SK-N-SH treated with all-trans-retinoic acid at 6 μM for 48 hours (cell line): ENCODE measurements at regions not wholly inside any gene's neighbourhood (a gene's known extent, or its start where the extent isn't known, plus 50 kb on each side); places are given as distances from the start of the nearest gene placed in this dataset.

ENCODE experiments used
- CSRNP3 ChIP-seq: fragments of 250-450 bp; sonication (Bioruptor Pico); IDR thresholded peaks from 2 replicates; pipeline ENCODE4 v1.5.1; 2021; ENCODE audit warnings: mild to moderate bottlenecking, moderate library complexity
- ISL1 ChIP-seq: fragments of 250-450 bp; sonication (Bioruptor Pico); IDR thresholded peaks from 2 replicates; pipeline ENCODE4 v2.1.2; 2022; ENCODE audit warnings: mild to moderate bottlenecking, moderate library complexity
- ZFP30 ChIP-seq: fragments of 450-650 bp; formaldehyde crosslinking; IDR thresholded peaks from 2 replicates; pipeline ENCODE4 v1.5.0; 2022; ENCODE audit warnings: mild to moderate bottlenecking, moderate library complexity

- TF ChIP-seq ZFP30 (no peak), CSRNP3 (CRISPR knock-in tag) (no peak), ISL1 (CRISPR knock-in tag) (no peak)
These were observed 58.5 kb upstream of the S1PR3 start for GRCh38 chr9:88932766-88933165.
